Stomach (tissue), 8 donors: ENCODE measurements at regions not wholly inside any gene's neighbourhood (a gene's known extent, or its start where the extent isn't known, plus 50 kb on each side); places are given as distances from the start of the nearest gene placed in this dataset.

Experiments used
- DNase-seq, 2 donors: peaks; one replicate each; pipeline versions ENCODE4 v3.0.0 to v3.0.0-alpha.2; 2013 to 2019
- H3K27ac ChIP-seq, 5 donors: fragments of 200-600 bp in 4 of 5; sonication (generic) in 4 of 5; one replicate each; pipeline ENCODE4 v1.5.1; 2013 to 2019; ENCODE audit warnings: mild to moderate bottlenecking in 1 of 5, moderate library complexity in 1 of 5
- H3K27me3 ChIP-seq, 3 donors: fragments of 200-600 bp; sonication (generic); one replicate each; pipeline ENCODE4 v1.5.1; 2017 to 2019; ENCODE audit warnings: mixed run types in 1 of 3
- H3K36me3 ChIP-seq, 4 donors: fragments of 200-600 bp; sonication (generic); 1 replicate in 3 of 4; 2 replicates in 1 of 4; pipeline ENCODE4 v1.5.1; 2016 to 2019
- H3K4me1 ChIP-seq, 4 donors: fragments of 200-600 bp; sonication (generic); one replicate each; pipeline ENCODE4 v1.5.1; 2016 to 2019
- H3K4me3 ChIP-seq, 4 donors: fragments of 200-600 bp; sonication (generic) in 3 of 4; one replicate each; pipeline ENCODE4 v1.5.1; 2016 to 2019; ENCODE audit warnings: mild to moderate bottlenecking in 1 of 4
- H3K9me3 ChIP-seq, 4 donors: fragments of 200-600 bp; sonication (generic); one replicate each; pipeline ENCODE4 v1.5.1; 2016 to 2019
- CTCF ChIP-seq, 7 experiments: fragments of 450-650 bp in 4 of 7; fragments of 200-600 bp in 3 of 7; sonication (generic) in 3 of 7; IDR thresholded peaks; one replicate each; pipeline ENCODE4 v1.5.1; 2016 to 2019; ENCODE audit warnings: antibody characterized with exemption in 7 of 7, control low read depth in 2 of 7, mild to moderate bottlenecking in 1 of 7
- EP300 ChIP-seq: sonication (generic); formaldehyde crosslinking; IDR thresholded peaks from one replicate; pipeline ENCODE4 v1.6.1; 2017; ENCODE audit warnings: antibody characterized with exemption
- POLR2A ChIP-seq, 4 donors: fragments of 450-650 bp; IDR thresholded peaks; one replicate each; pipeline ENCODE4 v1.6.1; 2016; ENCODE audit warnings: antibody characterized with exemption in 4 of 4, control low read depth in 2 of 4, mild to moderate bottlenecking in 1 of 4, moderate library complexity in 1 of 4
- POLR2AphosphoS5 ChIP-seq, 3 donors: sonication (generic); formaldehyde crosslinking; IDR thresholded peaks; one replicate each; pipeline ENCODE4 v1.6.1; 2016; ENCODE audit warnings: antibody characterized with exemption in 3 of 3
- WGBS, 5 donors: extraction: QIAGEN DNeasy Blood & Tissue Kit in 3 of 5; methylation state at CpG; one replicate each; pipeline versions ENCODE4 v1.1.5 to v1.1.7; 2013 to 2018; 5-methylcytosine and 5-hydroxymethylcytosine counted together
- intact Hi-C: fragments of 100-400 bp; cut with DNase I; formaldehyde crosslinking; loops from one replicate; pipeline ENCODE4 v1.15.1; 2023; ENCODE audit warnings: low total_unique reads
- donor health status: healthy with polysubstance abuse.
- donor health status: Bipolar disorder and iron deficiency.
- donor health status: healthy.

DNA sequence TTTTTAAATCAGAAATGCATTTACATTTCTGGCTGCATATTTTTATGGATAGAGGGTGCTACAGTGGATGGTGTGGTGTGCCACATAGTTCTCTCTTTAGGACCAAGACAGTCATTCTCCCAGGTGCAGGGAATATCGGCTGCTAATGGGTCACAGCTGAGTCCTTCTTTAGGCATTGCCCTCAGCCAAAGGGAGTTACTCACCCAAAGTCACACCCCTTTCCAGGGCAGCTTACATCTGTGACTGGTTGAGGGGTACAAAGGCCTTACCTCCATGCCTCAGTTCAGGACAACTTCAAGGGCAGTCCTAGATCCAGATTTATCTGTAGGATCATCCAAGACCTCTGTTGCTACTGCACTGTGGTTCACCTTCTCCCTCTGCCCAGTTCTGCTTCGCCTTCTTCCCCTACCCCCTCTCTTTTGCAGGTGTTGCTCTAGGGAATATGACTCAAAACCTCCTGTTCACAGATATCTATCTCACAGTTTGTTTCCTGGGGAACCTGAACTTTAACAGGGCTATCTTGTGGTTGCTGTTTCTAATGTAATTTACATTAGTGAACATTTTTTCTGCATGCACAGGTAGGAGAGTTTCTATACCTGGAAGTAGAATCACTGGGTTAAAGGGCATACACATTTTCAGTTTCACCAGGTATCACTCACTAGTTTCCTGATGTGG is 413.9 kb downstream of the RPS6KC1 start:
- no peaks in the 10 kb centered on the region for H3K9me3 ChIP-seq
- H3K27ac ChIP-seq = no peak overlapping the region
- intact Hi-C loops = no loop called here
- no peaks in the 10 kb centered on the region for H3K4me1 ChIP-seq
- 72 to 92% (median 82%) methylated on average over 2 of the region's 2 CpGs for WGBS, 5 donors
- no peaks in the 10 kb centered on the region for H3K27me3 ChIP-seq
- no peaks in the 10 kb centered on the region for H3K36me3 ChIP-seq
- no peak for DNase-seq
- TF ChIP-seq POLR2A (IDR thresholded peaks at IDR 0.05) (no peak), EP300 (no peak), POLR2AphosphoS5 (IDR thresholded peaks at IDR 0.05) (no peak), CTCF (IDR thresholded peaks at IDR 0.05) (no peak)
- no peak overlapping the region for H3K4me3 ChIP-seq

- H3K9me3 ChIP-seq = no peaks in the 10 kb centered on the region
- no peak overlapping the region for H3K27ac ChIP-seq
- intact Hi-C loops = no loop called here
Observed at GRCh38 chr1:213466541-213466940, 415.5 kb downstream of the RPS6KC1 start.

DNA sequence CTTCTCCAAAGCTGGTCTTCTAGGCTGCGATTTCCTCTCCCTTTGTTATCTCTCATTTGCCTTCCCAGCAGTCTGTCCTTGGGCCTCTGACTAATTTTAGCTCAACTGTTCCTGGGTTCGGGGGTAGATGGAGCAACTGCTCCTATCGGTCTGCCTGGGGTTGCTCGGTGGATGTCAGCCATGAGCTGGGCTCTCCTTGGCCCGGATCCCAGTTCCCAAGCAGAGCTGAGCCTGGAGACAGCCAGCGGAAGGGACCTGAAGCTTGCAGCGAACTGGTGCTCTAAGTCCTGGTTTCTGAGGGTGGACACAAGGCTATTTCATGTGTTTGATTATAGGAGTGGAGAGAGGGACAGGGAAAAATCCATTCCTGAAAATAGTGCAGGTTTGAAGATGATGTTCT is 423.0 kb downstream of the RPS6KC1 start:
- Histone ChIP-seq H3K36me3 (no peaks in the 10 kb centered on the region), H3K4me3 (no peak overlapping the region), H3K27ac (no peak overlapping the region), H3K4me1 (no peaks in the 10 kb centered on the region), H3K27me3 (no peaks in the 10 kb centered on the region), H3K9me3 (no peaks in the 10 kb centered on the region)
- intact Hi-C loops = no loop called here
- WGBS, 5 donors = 41 to 60% (median 51%) methylated on average over 7 of the region's 7 CpGs
- TF ChIP-seq CTCF (IDR thresholded peaks at IDR 0.05) (no peak), EP300 (no peak), POLR2A (IDR thresholded peaks at IDR 0.05) (no peak), POLR2AphosphoS5 (IDR thresholded peaks at IDR 0.05) (no peak)
- DNase-seq = peak in 1 of 2 donors; percentile 52

More at GRCh38 chr1:213466541-213466940, 415.5 kb downstream of the RPS6KC1 start:
- Histone ChIP-seq H3K4me3 (no peak overlapping the region), H3K4me1 (no peaks in the 10 kb centered on the region), H3K36me3 (no peaks in the 10 kb centered on the region), H3K27me3 (no peaks in the 10 kb centered on the region)
- TF ChIP-seq CTCF (IDR thresholded peaks at IDR 0.05) (no peak), POLR2AphosphoS5 (IDR thresholded peaks at IDR 0.05) (no peak), EP300 (no peak), POLR2A (IDR thresholded peaks at IDR 0.05) (no peak)
- DNase-seq = no peak

GRCh38 chr1:213481395-213481794 is 430.4 kb downstream of the RPS6KC1 start:
- no peaks in the 10 kb centered on the region for H3K36me3 ChIP-seq
- TF ChIP-seq CTCF (IDR thresholded peaks at IDR 0.05) (no peak), POLR2AphosphoS5 (IDR thresholded peaks at IDR 0.05) (no peak), POLR2A (IDR thresholded peaks at IDR 0.05) (no peak), EP300 (no peak)
- 77 to 83% (median 77%) methylated on average over 2 of the region's 2 CpGs for WGBS, 5 donors
- H3K27me3 ChIP-seq = no peaks in the 10 kb centered on the region
- H3K9me3 ChIP-seq = no peaks in the 10 kb centered on the region
- H3K27ac ChIP-seq = no peak overlapping the region
- intact Hi-C loops = no loop called here
- H3K4me3 ChIP-seq = no peak overlapping the region
- DNase-seq = no peak
- no peaks in the 10 kb centered on the region for H3K4me1 ChIP-seq
